K562 (cell line): ENCODE measurements at regions not wholly inside any gene's neighbourhood (a gene's known extent, or its start where the extent isn't known, plus 50 kb on each side); places are given as distances from the start of the nearest gene placed in this dataset.

Experiments used
- ATAC-seq: fragments of 200-7000 bp; cut with Tn5 transposase; 3 replicates; pipeline ENCODE4 v1.9.1; 2020; ENCODE audit warnings: moderate library complexity
- BruUV-seq: library from RNA; stranded (reverse); fragments of 400-500 nt; replicated peaks from 2 replicates; lab custom pipeline; 2021; lab: Mats Ljungman, UMichigan
- CTCF ChIA-PET: fragments of 300-600 bp; formaldehyde crosslinking; extraction: SDS; loops from one replicate; lab custom pipeline; 2021; ENCODE audit warnings: low intra/inter-chr PET ratio; lab: Yijun Ruan, JAX
- POLR2A ChIA-PET: fragments of 300-600, 350-650 bp; sonication (Branson Sonifier 250); formaldehyde crosslinking; extraction: SDS; loops from one replicate; lab custom pipeline; 2021; ENCODE audit warnings: antibody characterized with exemption, inconsistent platforms; lab: Yijun Ruan, JAX
- DNase-seq, 4 experiments: peaks; one replicate each; pipeline versions ENCODE4 v3.0.0 to v3.0.0-alpha.2; 2011 to 2018; ENCODE audit warnings: low spot score in 3 of 4, mixed read lengths in 3 of 4; ENCODE audit errors: extremely low read depth in 1 of 4
- FAIRE-seq: peaks from 2 replicates; lab custom pipeline; 2011; peaks lifted over from hg19 to GRCh38; lab: Jason Lieb, UNC
- H2AFZ ChIP-seq: 2 replicates; pipeline ENCODE4 v1.6.0; 2011; ENCODE audit warnings: low read depth, low read length, control low read depth, inconsistent platforms
- H3K27ac ChIP-seq: fragments of 200-600 bp; 3 replicates; pipeline ENCODE4 v1.8.0; 2011; ENCODE audit warnings: low read depth, mild to moderate bottlenecking, control low read depth, inconsistent platforms, low read length, moderate library complexity, mixed read lengths; ENCODE audit errors: extremely low read depth
- H3K27me3 ChIP-seq, 2 experiments: fragments of 300-600 bp in 1 of 2; 2 replicates in 1 of 2; 3 replicates in 1 of 2; pipeline versions ENCODE4 v1.6.0 to v1.8.0; 2011; ENCODE audit warnings: inconsistent platforms in 2 of 2, low read length in 2 of 2, mild to moderate bottlenecking in 1 of 2, mixed read lengths in 1 of 2, moderate library complexity in 1 of 2; ENCODE audit not compliant: control insufficient read depth in 2 of 2, insufficient read depth in 2 of 2
- H3K36me3 ChIP-seq: fragments of 300-600 bp; 3 replicates; pipeline ENCODE4 v1.8.0; 2011; ENCODE audit warnings: mild to moderate bottlenecking, low read length, inconsistent platforms; ENCODE audit not compliant: control insufficient read depth, insufficient read depth
- H3K4me1 ChIP-seq, 2 experiments: fragments of 200-600 bp in 1 of 2; replicated peaks in 1 of 2; 2 replicates in 1 of 2; 3 replicates in 1 of 2; pipeline versions ENCODE4 v1.5.1 to v1.8.0; 2011; ENCODE audit warnings: inconsistent platforms in 2 of 2, low read length in 2 of 2, mild to moderate bottlenecking in 1 of 2, mixed read lengths in 1 of 2, moderate library complexity in 1 of 2; ENCODE audit not compliant: control insufficient read depth in 2 of 2, insufficient read depth in 2 of 2
- H3K4me2 ChIP-seq: 2 replicates; pipeline ENCODE4 v1.6.1; 2011; ENCODE audit warnings: low read length, control low read depth, inconsistent platforms, mixed read lengths; ENCODE audit not compliant: insufficient read depth
- H3K4me3 ChIP-seq: fragments of 200-600 bp; sonication (generic), shearing (Covaris generic); 2 replicates; pipeline ENCODE4 v1.5.1; 2016; ENCODE audit warnings: control low read depth, inconsistent platforms
- H3K79me2 ChIP-seq: fragments of 200-600 bp; 3 replicates; pipeline ENCODE4 v1.8.0; 2011; ENCODE audit warnings: low read length, inconsistent platforms; ENCODE audit not compliant: control insufficient read depth, insufficient read depth
- H3K9ac ChIP-seq, 2 experiments: 2 replicates each; pipeline versions ENCODE4 v1.6.0 to v1.6.1; 2011; ENCODE audit warnings: low read depth in 2 of 2, low read length in 2 of 2, control low read depth in 1 of 2, inconsistent platforms in 1 of 2, mild to moderate bottlenecking in 1 of 2, mixed read lengths in 1 of 2; ENCODE audit not compliant: insufficient read depth in 1 of 2
- H3K9me1 ChIP-seq: one replicate; pipeline ENCODE4 v1.6.0; 2011; ENCODE audit warnings: inconsistent platforms, mild to moderate bottlenecking, low read length, moderate library complexity; ENCODE audit not compliant: control insufficient read depth, insufficient read depth
- H3K9me3 ChIP-seq: replicated peaks from 2 replicates; pipeline ENCODE4 v1.5.1; 2011; ENCODE audit warnings: low read depth, low read length, inconsistent platforms; ENCODE audit not compliant: control insufficient read depth, insufficient read depth
- H4K20me1 ChIP-seq: replicated peaks from 2 replicates; pipeline ENCODE4 v1.6.1; 2011; ENCODE audit warnings: low read length, inconsistent platforms, mixed read lengths; ENCODE audit not compliant: control insufficient read depth, insufficient read depth
- BHLHE40 ChIP-seq: IDR thresholded peaks from 2 replicates; pipeline ENCODE4 v1.6.1; 2011; ENCODE audit warnings: low read length, improper control_type of control experiment
- ZC3H4 ChIP-seq: sonication (generic); formaldehyde crosslinking; IDR thresholded peaks from 2 replicates; pipeline ENCODE4 v1.9.0; 2021; ENCODE audit warnings: missing genetic modification reagents, borderline replicate concordance
- WGBS: fragments of 100-300 bp; shearing (Covaris generic); methylation state at CpG from one replicate; pipeline ENCODE4 v1.1.6; 2016; ENCODE audit warnings: low coverage, mixed read lengths; ENCODE audit not compliant: insufficient coverage; ENCODE audit errors: missing lambda C conversion rate; 5-methylcytosine and 5-hydroxymethylcytosine counted together
- in situ Hi-C: fragments of 300-500 bp; cut with MboI; formaldehyde crosslinking; loops from 4 replicates; pipeline ENCODE4 v1.15.0; 2018; ENCODE audit warnings: inconsistent platforms, mixed read lengths
- intact Hi-C: fragments of 100-400 bp; cut with micrococcal nuclease; formaldehyde crosslinking; loops from 2 replicates; pipeline ENCODE4 v1.14.2; 2022
- TF ChIP-seq, protein P1 (sequence below): sonication (generic); formaldehyde crosslinking; IDR thresholded peaks from 2 replicates; pipeline ENCODE4 v1.8.0; 2022; ENCODE audit warnings: mild to moderate bottlenecking, missing genetic modification reagents

DNA sequence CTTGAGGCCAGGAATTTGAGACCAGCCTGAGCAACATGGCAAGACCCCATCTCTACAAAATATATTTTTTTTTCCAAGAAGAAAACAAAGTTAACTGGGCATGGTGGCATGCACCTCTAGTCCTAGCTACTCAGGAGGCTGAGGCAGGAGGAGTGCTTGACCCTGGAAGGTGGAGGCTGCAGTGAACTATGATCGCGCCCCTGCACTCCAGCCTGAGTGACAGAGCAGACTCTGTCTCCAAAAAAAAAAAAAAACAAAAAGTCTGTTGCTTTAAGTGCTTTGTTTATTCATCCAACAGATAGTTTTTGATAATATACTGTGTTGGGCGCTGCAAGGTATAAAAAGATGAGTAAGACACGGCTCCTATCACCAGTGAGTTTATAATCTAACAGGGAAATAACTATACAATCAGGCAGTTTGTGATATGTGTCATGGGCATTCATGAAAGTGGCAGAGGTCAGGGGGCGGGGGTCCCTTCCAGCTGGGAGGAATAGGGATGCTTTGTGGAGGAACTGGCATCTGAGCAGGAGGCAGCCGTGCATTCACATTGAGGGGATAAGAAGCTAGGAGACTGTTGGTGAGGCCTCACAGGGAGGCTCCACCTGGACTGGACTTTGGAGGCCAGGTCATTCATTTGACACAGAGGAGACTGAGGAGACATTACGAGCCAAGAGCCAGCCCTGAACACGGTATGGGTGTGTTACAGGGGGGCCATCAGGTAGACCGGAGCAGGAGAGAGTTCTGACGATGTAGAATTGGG, 67.3 kb upstream of the ERRFI1 start:
- ATAC-seq (no peak), DNase-seq (no peak), FAIRE-seq (no peak)
- H3K79me2 ChIP-seq: no peaks in the 10 kb centered on the region
- BruUV-seq: no TSS peak
- in situ Hi-C loops (no loop called here), intact Hi-C loops (no loop called here)
- H2AFZ ChIP-seq: no peak overlapping the region
- H3K27ac ChIP-seq: no peak overlapping the region
- TF ChIP-seq, protein P1, sequence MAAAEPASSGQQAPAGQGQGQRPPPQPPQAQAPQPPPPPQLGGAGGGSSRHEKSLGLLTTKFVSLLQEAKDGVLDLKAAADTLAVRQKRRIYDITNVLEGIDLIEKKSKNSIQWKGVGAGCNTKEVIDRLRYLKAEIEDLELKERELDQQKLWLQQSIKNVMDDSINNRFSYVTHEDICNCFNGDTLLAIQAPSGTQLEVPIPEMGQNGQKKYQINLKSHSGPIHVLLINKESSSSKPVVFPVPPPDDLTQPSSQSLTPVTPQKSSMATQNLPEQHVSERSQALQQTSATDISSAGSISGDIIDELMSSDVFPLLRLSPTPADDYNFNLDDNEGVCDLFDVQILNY (CRISPR knock-in tag): no peak
- no peaks in the 10 kb centered on the region for H4K20me1 ChIP-seq
- H3K4me1 ChIP-seq: no peaks in the 10 kb centered on the region; a peak in 2 of 5 replicates
- no peaks in the 10 kb centered on the region for H3K9me1 ChIP-seq
- H3K4me2 ChIP-seq: no peak overlapping the region
- H3K27me3 ChIP-seq: peaks cover 40 to 53% of the 10 kb centered on the region in 2 experiments
- H3K36me3 ChIP-seq: no peaks in the 10 kb centered on the region
- ChIA-PET CTCF (no interaction called here), POLR2A (interaction anchor here (0.9 to 1.9 kb wide), 4 partner anchors 10 to 132 kb away, joined by 3 to 6 read pairs (median 4); partner anchors contain the start of gene PARK7)
- H3K4me3 ChIP-seq: no peak overlapping the region
- no peak overlapping the region for H3K9ac ChIP-seq
- 5% methylated on average over 10 of the region's 10 CpGs for WGBS
- H3K9me3 ChIP-seq: no peaks in the 10 kb centered on the region

DNA sequence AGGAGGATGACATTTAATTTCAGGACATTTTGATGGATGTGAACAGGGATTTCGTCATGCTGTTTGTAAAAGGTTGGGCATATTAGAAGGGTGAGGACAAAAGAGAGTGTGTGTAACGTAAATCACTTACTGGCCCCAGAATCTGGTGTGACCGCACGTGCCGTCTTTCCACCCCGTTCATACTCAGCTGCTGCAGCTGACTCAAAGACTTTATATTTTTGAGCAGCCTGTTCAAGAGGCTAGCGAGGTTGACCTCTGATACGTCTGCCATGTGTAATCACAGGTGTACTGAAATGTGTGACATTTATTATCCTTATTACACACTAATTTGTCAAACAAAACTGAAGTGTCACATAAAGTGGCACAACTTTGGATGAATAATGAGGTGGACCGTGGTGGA, 66.5 kb upstream of the ERRFI1 start:
- in situ Hi-C loops: no loop called here
- no peak overlapping the region for H3K27ac ChIP-seq

More for the DNA sequence above, 66.5 kb upstream of the ERRFI1 start:
- CTCF ChIA-PET: no interaction called here
- no peak for ATAC-seq
- peak; percentile 62 for TF ChIP-seq BHLHE40
- no peak for TF ChIP-seq ZC3H4 (CRISPR knock-in tag)
- POLR2A ChIA-PET: no interaction called here
- WGBS: 8% methylated on average over 9 of the region's 9 CpGs
- Histone ChIP-seq H3K27me3 (peaks cover 42 to 53% of the 10 kb centered on the region in 2 experiments), H3K9me3 (no peaks in the 10 kb centered on the region), H3K4me1 (no peaks in the 10 kb centered on the region; a peak in 2 of 5 replicates), H2AFZ (no peak overlapping the region), H3K79me2 (no peaks in the 10 kb centered on the region), H3K36me3 (no peaks in the 10 kb centered on the region), H4K20me1 (no peaks in the 10 kb centered on the region), H3K9ac (no peak overlapping the region), H3K9me1 (no peaks in the 10 kb centered on the region), H3K4me3 (no peak overlapping the region), H3K4me2 (no peak overlapping the region)
- no peak for FAIRE-seq
- intact Hi-C loops: no loop called here
- DNase-seq: no peak
- no TSS peak for BruUV-seq
